SJCRH30 (cell line): ENCODE measurements at regions not wholly inside any gene's neighbourhood (a gene's known extent, or its start where the extent isn't known, plus 50 kb on each side); places are given as distances from the start of the nearest gene placed in this dataset.

Experiments used
- DNase-seq, 2 experiments: peaks; one replicate each; pipeline ENCODE4 v3.0.0-alpha.2; 2015 to 2020
- H3K27ac ChIP-seq: fragments of 250-450 bp; sonication (Bioruptor Pico); 2 replicates; pipeline ENCODE4 v1.5.1; 2020; ENCODE audit warnings: mild to moderate bottlenecking, moderate library complexity
- H3K27me3 ChIP-seq: fragments of 250-450 bp; sonication (Bioruptor Pico); 2 replicates; pipeline ENCODE4 v1.5.1; 2020; ENCODE audit warnings: mild to moderate bottlenecking, moderate library complexity
- H3K36me3 ChIP-seq: fragments of 250-450 bp; sonication (Bioruptor Pico); 2 replicates; pipeline ENCODE4 v1.5.1; 2020; ENCODE audit warnings: mild to moderate bottlenecking, moderate library complexity
- H3K4me1 ChIP-seq: fragments of 250-450 bp; sonication (Bioruptor Pico); 2 replicates; pipeline ENCODE4 v1.5.1; 2020; ENCODE audit warnings: mild to moderate bottlenecking, moderate library complexity
- H3K4me3 ChIP-seq: fragments of 250-450 bp; sonication (Bioruptor Pico); 2 replicates; pipeline ENCODE4 v1.5.1; 2020; ENCODE audit warnings: mild to moderate bottlenecking, moderate library complexity
- H3K9me3 ChIP-seq: fragments of 250-450 bp; sonication (Bioruptor Pico); replicated peaks from 2 replicates; pipeline ENCODE4 v1.5.1; 2020; ENCODE audit warnings: mild to moderate bottlenecking, moderate library complexity

- no peaks in the 10 kb centered on the region for H3K4me1 ChIP-seq
- H3K36me3 ChIP-seq, result no peaks in the 10 kb centered on the region
- H3K27ac ChIP-seq, result no peak overlapping the region
- H3K27me3 ChIP-seq, result no peaks in the 10 kb centered on the region
- H3K4me3 ChIP-seq, result no peak overlapping the region
- no peaks in the 10 kb centered on the region for H3K9me3 ChIP-seq
- no peak for DNase-seq
These were observed 185.1 kb downstream of the EFHB start for GRCh38 chr3:19748782-19749447.

GRCh38 chr3:19744047-19744446, 190.0 kb downstream of the EFHB start:
- no peak for DNase-seq
- no peaks in the 10 kb centered on the region for H3K4me1 ChIP-seq
- no peaks in the 10 kb centered on the region for H3K9me3 ChIP-seq
- no peaks in the 10 kb centered on the region for H3K36me3 ChIP-seq
- no peaks in the 10 kb centered on the region for H3K27me3 ChIP-seq
- H3K4me3 ChIP-seq, result no peak overlapping the region
- H3K27ac ChIP-seq, result no peak overlapping the region

- no peak overlapping the region for H3K4me3 ChIP-seq
- H3K9me3 ChIP-seq, result no peaks in the 10 kb centered on the region
- no peaks in the 10 kb centered on the region for H3K27me3 ChIP-seq
- H3K27ac ChIP-seq, result no peak overlapping the region
- no peaks in the 10 kb centered on the region for H3K4me1 ChIP-seq
- DNase-seq, result no peak
- no peaks in the 10 kb centered on the region for H3K36me3 ChIP-seq
These were observed 191.1 kb downstream of the EFHB start for GRCh38 chr3:19742935-19743334.

- Histone ChIP-seq H3K4me3 (no peak overlapping the region), H3K9me3 (no peaks in the 10 kb centered on the region), H3K27me3 (no peaks in the 10 kb centered on the region), H3K27ac (no peak overlapping the region), H3K4me1 (no peaks in the 10 kb centered on the region), H3K36me3 (no peaks in the 10 kb centered on the region)
- DNase-seq, result no peak
These were observed 194.5 kb downstream of the EFHB start for GRCh38 chr3:19739504-19739903.

GRCh38 chr3:19738846-19739245, 195.2 kb downstream of the EFHB start:
- Histone ChIP-seq H3K9me3 (no peaks in the 10 kb centered on the region), H3K27me3 (no peaks in the 10 kb centered on the region)

GRCh38 chr3:19735111-19735510, 198.9 kb downstream of the EFHB start:
- no peak for DNase-seq
- no peaks in the 10 kb centered on the region for H3K9me3 ChIP-seq
- no peaks in the 10 kb centered on the region for H3K36me3 ChIP-seq
- no peaks in the 10 kb centered on the region for H3K27me3 ChIP-seq
- no peaks in the 10 kb centered on the region for H3K4me1 ChIP-seq
- no peak overlapping the region for H3K4me3 ChIP-seq
- no peak overlapping the region for H3K27ac ChIP-seq

More at GRCh38 chr3:19738846-19739245, 195.2 kb downstream of the EFHB start:
- Histone ChIP-seq H3K4me1 (no peaks in the 10 kb centered on the region), H3K36me3 (no peaks in the 10 kb centered on the region), H3K4me3 (no peak overlapping the region), H3K27ac (no peak overlapping the region)
- DNase-seq, result no peak

GRCh38 chr3:19734453-19734852, 199.6 kb downstream of the EFHB start:
- no peak for DNase-seq
- no peak overlapping the region for H3K4me3 ChIP-seq
- no peaks in the 10 kb centered on the region for H3K9me3 ChIP-seq
- H3K27ac ChIP-seq, result no peak overlapping the region
- no peaks in the 10 kb centered on the region for H3K4me1 ChIP-seq
- H3K27me3 ChIP-seq, result no peaks in the 10 kb centered on the region
- no peaks in the 10 kb centered on the region for H3K36me3 ChIP-seq

GRCh38 chr3:19725000-19725399, 209.0 kb downstream of the EFHB start:
- Histone ChIP-seq H3K4me3 (no peak overlapping the region), H3K27ac (no peak overlapping the region), H3K36me3 (no peaks in the 10 kb centered on the region), H3K4me1 (no peaks in the 10 kb centered on the region), H3K9me3 (no peaks in the 10 kb centered on the region), H3K27me3 (no peaks in the 10 kb centered on the region)
- no peak for DNase-seq

- H3K4me3 ChIP-seq, result no peak overlapping the region
- DNase-seq, result no peak
These were observed 216.3 kb downstream of the EFHB start for GRCh38 chr3:19717736-19718135.

GRCh38 chr3:19711160-19711782, 222.7 kb downstream of the EFHB start:
- H3K27me3 ChIP-seq, result no peaks in the 10 kb centered on the region
- no peaks in the 10 kb centered on the region for H3K4me1 ChIP-seq
- no peaks in the 10 kb centered on the region for H3K36me3 ChIP-seq
- no peaks in the 10 kb centered on the region for H3K9me3 ChIP-seq
- no peak overlapping the region for H3K27ac ChIP-seq
- no peak for DNase-seq
- no peak overlapping the region for H3K4me3 ChIP-seq

More at GRCh38 chr3:19717736-19718135, 216.3 kb downstream of the EFHB start:
- Histone ChIP-seq H3K4me1 (no peaks in the 10 kb centered on the region), H3K36me3 (no peaks in the 10 kb centered on the region), H3K9me3 (no peaks in the 10 kb centered on the region), H3K27me3 (no peaks in the 10 kb centered on the region), H3K27ac (no peak overlapping the region)

- no peak for DNase-seq
- Histone ChIP-seq H3K4me1 (no peaks in the 10 kb centered on the region), H3K36me3 (no peaks in the 10 kb centered on the region), H3K27ac (no peak overlapping the region), H3K9me3 (no peaks in the 10 kb centered on the region), H3K27me3 (no peaks in the 10 kb centered on the region), H3K4me3 (no peak overlapping the region)
These were observed 231.5 kb downstream of the EFHB start for GRCh38 chr3:19702416-19703078.

- peak in 1 of 2 experiments; percentile 8 for DNase-seq
- Histone ChIP-seq H3K27ac (no peak overlapping the region), H3K4me1 (no peaks in the 10 kb centered on the region), H3K4me3 (no peak overlapping the region), H3K27me3 (no peaks in the 10 kb centered on the region), H3K9me3 (no peaks in the 10 kb centered on the region), H3K36me3 (no peaks in the 10 kb centered on the region)
These were observed 245.2 kb downstream of the EFHB start for GRCh38 chr3:19688767-19689166.

GRCh38 chr3:19668163-19668562, 265.9 kb downstream of the EFHB start:
- H3K9me3 ChIP-seq, result no peaks in the 10 kb centered on the region
- no peaks in the 10 kb centered on the region for H3K36me3 ChIP-seq
- DNase-seq, result no peak
- H3K4me1 ChIP-seq, result no peaks in the 10 kb centered on the region
- H3K4me3 ChIP-seq, result no peak overlapping the region
- H3K27me3 ChIP-seq, result no peaks in the 10 kb centered on the region
- no peak overlapping the region for H3K27ac ChIP-seq

GRCh38 chr3:19662486-19662885, 271.5 kb downstream of the EFHB start:
- H3K9me3 ChIP-seq, result no peaks in the 10 kb centered on the region
- DNase-seq, result no peak
- H3K36me3 ChIP-seq, result no peaks in the 10 kb centered on the region
- no peaks in the 10 kb centered on the region for H3K27me3 ChIP-seq
- no peak overlapping the region for H3K4me3 ChIP-seq
- no peaks in the 10 kb centered on the region for H3K4me1 ChIP-seq
- H3K27ac ChIP-seq, result no peak overlapping the region

- no peaks in the 10 kb centered on the region for H3K36me3 ChIP-seq
- H3K27ac ChIP-seq, result no peak overlapping the region
- H3K4me3 ChIP-seq, result no peak overlapping the region
- no peaks in the 10 kb centered on the region for H3K9me3 ChIP-seq
- no peak for DNase-seq
- H3K4me1 ChIP-seq, result no peaks in the 10 kb centered on the region
- H3K27me3 ChIP-seq, result no peaks in the 10 kb centered on the region
These were observed 281.7 kb downstream of the EFHB start for GRCh38 chr3:19652336-19652735.
